Esophagus squamous epithelium (tissue), 4 donors: ENCODE measurements at regions not wholly inside any gene's neighbourhood (a gene's known extent, or its start where the extent isn't known, plus 50 kb on each side); places are given as distances from the start of the nearest gene placed in this dataset.

Source experiments
- CTCF ChIP-seq, 6 experiments: fragments of 450-650 bp in 4 of 6; fragments of 200-600 bp in 2 of 6; sonication (generic) in 2 of 6; IDR thresholded peaks; one replicate each; pipeline ENCODE4 v1.5.1; 2016 to 2019; ENCODE audit warnings: antibody characterized with exemption in 6 of 6, mild to moderate bottlenecking in 4 of 6, moderate library complexity in 4 of 6
- POLR2A ChIP-seq, 4 donors: fragments of 450-650 bp; IDR thresholded peaks; one replicate each; pipeline ENCODE4 v1.6.1; 2017; ENCODE audit warnings: antibody characterized with exemption in 4 of 4, mild to moderate bottlenecking in 4 of 4, moderate library complexity in 3 of 4

GRCh38 chr20:56151834-56152233 is 96.7 kb upstream of the MC3R start:
- no peak for TF ChIP-seq CTCF (IDR thresholded peaks at IDR 0.05)
- no peak for TF ChIP-seq POLR2A (IDR thresholded peaks at IDR 0.05)
